ENCODE measurements at regions not wholly inside any gene's neighbourhood (a gene's known extent, or its start where the extent isn't known, plus 50 kb on each side); places are given as distances from the start of the nearest gene placed in this dataset.

DNA sequence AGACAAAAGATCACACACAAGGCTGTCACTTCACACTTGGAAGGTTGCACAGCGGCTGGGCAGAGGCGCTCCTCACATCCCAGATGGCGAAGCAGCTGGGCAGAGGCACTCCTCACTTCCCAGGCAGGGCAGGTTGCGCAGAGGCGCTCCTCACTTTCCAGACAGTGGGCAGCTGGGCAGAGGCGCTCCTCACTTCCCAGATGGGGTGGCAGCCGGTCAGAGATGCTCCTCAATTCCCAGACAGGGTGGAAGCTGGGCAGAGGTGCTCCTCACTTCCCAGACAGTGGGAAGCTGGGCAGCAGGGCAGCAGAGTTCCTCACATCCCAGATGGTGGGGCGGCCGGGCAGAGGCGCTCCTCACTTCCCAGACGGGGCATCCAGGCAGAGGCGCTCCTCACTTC, 199.2 kb downstream of the RTL9 start:
- Histone ChIP-seq H3K36me3 (ENCODE audit: insufficient read depth, low read length) (no peaks in the 10 kb centered on the region), H3K4me2 (ENCODE audit: insufficient read depth, low read length) (no peak overlapping the region), H3K27ac (ENCODE audit: low read depth, low read length) (no peak overlapping the region), H4K20me1 (ENCODE audit: insufficient read depth, low read length) (no peaks in the 10 kb centered on the region), H2AFZ (ENCODE audit: low read length) (no peak overlapping the region), H3K9me3 (ENCODE audit: low read depth, low read length) (no peaks in the 10 kb centered on the region), H3K4me1 (ENCODE audit: insufficient read depth, low read length) (no peaks in the 10 kb centered on the region), H3K79me2 (ENCODE audit: insufficient read depth, low read length) (no peaks in the 10 kb centered on the region), H3K4me3 (ENCODE audit: insufficient read depth, low read length) (no peak overlapping the region), H3K27me3 (ENCODE audit: insufficient read depth, low read length) (no peaks in the 10 kb centered on the region)
- TF ChIP-seq, protein P1, sequence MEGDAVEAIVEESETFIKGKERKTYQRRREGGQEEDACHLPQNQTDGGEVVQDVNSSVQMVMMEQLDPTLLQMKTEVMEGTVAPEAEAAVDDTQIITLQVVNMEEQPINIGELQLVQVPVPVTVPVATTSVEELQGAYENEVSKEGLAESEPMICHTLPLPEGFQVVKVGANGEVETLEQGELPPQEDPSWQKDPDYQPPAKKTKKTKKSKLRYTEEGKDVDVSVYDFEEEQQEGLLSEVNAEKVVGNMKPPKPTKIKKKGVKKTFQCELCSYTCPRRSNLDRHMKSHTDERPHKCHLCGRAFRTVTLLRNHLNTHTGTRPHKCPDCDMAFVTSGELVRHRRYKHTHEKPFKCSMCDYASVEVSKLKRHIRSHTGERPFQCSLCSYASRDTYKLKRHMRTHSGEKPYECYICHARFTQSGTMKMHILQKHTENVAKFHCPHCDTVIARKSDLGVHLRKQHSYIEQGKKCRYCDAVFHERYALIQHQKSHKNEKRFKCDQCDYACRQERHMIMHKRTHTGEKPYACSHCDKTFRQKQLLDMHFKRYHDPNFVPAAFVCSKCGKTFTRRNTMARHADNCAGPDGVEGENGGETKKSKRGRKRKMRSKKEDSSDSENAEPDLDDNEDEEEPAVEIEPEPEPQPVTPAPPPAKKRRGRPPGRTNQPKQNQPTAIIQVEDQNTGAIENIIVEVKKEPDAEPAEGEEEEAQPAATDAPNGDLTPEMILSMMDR (IDR thresholded peaks at IDR 0.05; ENCODE audit: extremely low read depth, low read depth, low read length): no peak
- DNase-seq (ENCODE audit: insufficient read length, low spot score, missing footprints): no peak

DNA sequence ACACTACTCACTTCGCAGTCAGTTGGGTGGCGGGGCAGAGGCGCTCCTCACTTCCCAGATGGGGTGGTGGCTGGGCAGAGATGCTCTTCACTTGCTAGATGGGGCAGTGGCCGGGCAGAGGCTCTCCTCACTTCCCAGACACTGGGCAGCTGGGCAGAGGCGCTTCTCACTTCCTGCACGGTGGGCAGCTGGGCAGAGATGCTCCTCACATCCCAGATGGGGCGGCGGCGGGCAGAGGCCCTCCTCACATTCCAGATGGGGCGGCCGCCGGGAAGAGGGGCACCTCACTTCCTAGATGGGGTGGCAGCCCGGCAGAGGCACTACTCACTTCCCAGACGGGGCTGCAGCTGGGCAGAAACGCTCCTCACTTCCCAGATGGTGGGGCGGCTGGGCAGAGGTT, 199.8 kb downstream of the RTL9 start:
- H2AFZ ChIP-seq (ENCODE audit: low read length): no peak overlapping the region
- TF ChIP-seq, protein P1 (IDR thresholded peaks at IDR 0.05; ENCODE audit: extremely low read depth, low read depth, low read length): no peak

DNA sequence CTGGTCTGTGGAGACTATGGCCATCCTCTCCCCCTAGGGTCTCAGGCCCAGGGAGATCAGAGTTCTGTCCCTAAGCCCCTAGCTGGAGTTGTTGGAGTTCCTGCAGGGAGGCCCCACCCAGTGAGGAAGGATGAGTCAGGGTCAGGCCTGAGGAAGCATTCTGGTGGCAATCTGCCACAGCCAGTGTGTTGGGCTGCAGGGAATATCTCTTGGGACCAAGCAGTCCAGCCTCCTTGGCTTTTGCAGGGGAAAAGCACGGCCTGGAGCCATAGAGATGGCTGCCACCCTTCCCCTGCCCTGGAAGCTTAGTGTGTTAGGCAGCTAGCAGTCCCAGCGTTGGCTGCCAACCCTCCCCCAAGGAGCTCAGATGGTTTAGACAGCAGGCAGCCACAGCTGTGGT, 202.4 kb downstream of the RTL9 start:
- Histone ChIP-seq H3K9me3 (ENCODE audit: low read depth, low read length) (no peaks in the 10 kb centered on the region), H4K20me1 (ENCODE audit: insufficient read depth, low read length) (no peaks in the 10 kb centered on the region), H3K27me3 (ENCODE audit: insufficient read depth, low read length) (no peaks in the 10 kb centered on the region), H3K36me3 (ENCODE audit: insufficient read depth, low read length) (no peaks in the 10 kb centered on the region), H3K4me1 (ENCODE audit: insufficient read depth, low read length) (no peaks in the 10 kb centered on the region), H3K4me2 (ENCODE audit: insufficient read depth, low read length) (no peak overlapping the region), H3K4me3 (ENCODE audit: insufficient read depth, low read length) (no peak overlapping the region), H3K79me2 (ENCODE audit: insufficient read depth, low read length) (no peaks in the 10 kb centered on the region), H2AFZ (ENCODE audit: low read length) (no peak overlapping the region), H3K27ac (ENCODE audit: low read depth, low read length) (no peak overlapping the region)
- TF ChIP-seq, protein P1 (IDR thresholded peaks at IDR 0.05; ENCODE audit: extremely low read depth, low read depth, low read length): no peak
- no peak for DNase-seq (ENCODE audit: insufficient read length, low spot score, missing footprints)

More for the DNA sequence above, 199.8 kb downstream of the RTL9 start:
- Histone ChIP-seq H3K27me3 (ENCODE audit: insufficient read depth, low read length) (no peaks in the 10 kb centered on the region), H3K9me3 (ENCODE audit: low read depth, low read length) (no peaks in the 10 kb centered on the region), H3K4me3 (ENCODE audit: insufficient read depth, low read length) (no peak overlapping the region), H3K27ac (ENCODE audit: low read depth, low read length) (no peak overlapping the region), H3K4me2 (ENCODE audit: insufficient read depth, low read length) (no peak overlapping the region), H3K4me1 (ENCODE audit: insufficient read depth, low read length) (no peaks in the 10 kb centered on the region), H4K20me1 (ENCODE audit: insufficient read depth, low read length) (no peaks in the 10 kb centered on the region), H3K36me3 (ENCODE audit: insufficient read depth, low read length) (no peaks in the 10 kb centered on the region), H3K79me2 (ENCODE audit: insufficient read depth, low read length) (no peaks in the 10 kb centered on the region)
- DNase-seq (ENCODE audit: insufficient read length, low spot score, missing footprints): no peak

DNA sequence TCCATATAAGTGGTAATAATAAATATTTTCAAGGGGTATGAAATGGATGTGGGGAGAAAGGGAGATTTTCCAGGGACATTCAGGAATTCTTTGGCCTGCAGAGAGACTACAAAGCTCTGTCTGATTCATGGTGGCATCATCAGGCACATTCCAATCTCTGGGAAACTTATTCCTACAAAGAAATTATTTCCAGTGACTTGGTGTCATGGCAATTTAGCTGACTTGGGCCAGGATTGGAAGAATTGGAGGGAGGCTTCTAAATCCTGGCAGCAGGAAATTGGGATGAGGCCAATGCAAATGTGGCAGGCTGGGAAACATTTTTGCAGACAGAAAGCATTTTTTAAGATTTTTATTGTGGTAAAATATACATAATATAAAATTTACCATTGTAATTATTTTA, 204.6 kb downstream of the RTL9 start:
- Histone ChIP-seq H3K4me3 (ENCODE audit: insufficient read depth, low read length) (no peak overlapping the region), H3K36me3 (ENCODE audit: insufficient read depth, low read length) (no peaks in the 10 kb centered on the region), H2AFZ (ENCODE audit: low read length) (no peak overlapping the region), H3K4me1 (ENCODE audit: insufficient read depth, low read length) (no peaks in the 10 kb centered on the region), H3K9me3 (ENCODE audit: low read depth, low read length) (no peaks in the 10 kb centered on the region), H4K20me1 (ENCODE audit: insufficient read depth, low read length) (no peaks in the 10 kb centered on the region), H3K4me2 (ENCODE audit: insufficient read depth, low read length) (no peak overlapping the region), H3K79me2 (ENCODE audit: insufficient read depth, low read length) (no peaks in the 10 kb centered on the region), H3K27ac (ENCODE audit: low read depth, low read length) (no peak overlapping the region), H3K27me3 (ENCODE audit: insufficient read depth, low read length) (no peaks in the 10 kb centered on the region)
- DNase-seq (ENCODE audit: insufficient read length, low spot score, missing footprints): peak; percentile 48
- TF ChIP-seq, protein P1 (IDR thresholded peaks at IDR 0.05; ENCODE audit: extremely low read depth, low read depth, low read length): no peak

Measured in osteoblast (primary cell).